DOHH2 (cell line): ENCODE measurements at regions not wholly inside any gene's neighbourhood (a gene's known extent, or its start where the extent isn't known, plus 50 kb on each side); places are given as distances from the start of the nearest gene placed in this dataset.

ENCODE experiments used
- H3F3A ChIP-seq: fragments of 200-600 bp; sonication (generic), shearing (Covaris generic); 2 replicates; pipeline ENCODE4 v1.6.0; 2016; ENCODE audit warnings: antibody characterized with exemption, mild to moderate bottlenecking; ENCODE audit not compliant: control insufficient read depth, insufficient read depth
- H3K27ac ChIP-seq: fragments of 200-600 bp; sonication (generic); 2 replicates; pipeline ENCODE4 v1.5.1; 2014; ENCODE audit warnings: low read depth, mild to moderate bottlenecking, low read length, moderate library complexity
- H3K27me3 ChIP-seq: fragments of 200-600 bp; sonication (generic); 2 replicates; pipeline ENCODE4 v1.6.1; 2014; ENCODE audit warnings: mild to moderate bottlenecking, low read length, mixed read lengths; ENCODE audit not compliant: control insufficient read depth
- H3K36me3 ChIP-seq: fragments of 200-600 bp; sonication (generic); 2 replicates; pipeline ENCODE4 v1.6.1; 2014; ENCODE audit warnings: mild to moderate bottlenecking, low read length, moderate library complexity, mixed read lengths; ENCODE audit not compliant: control insufficient read depth
- H3K4me1 ChIP-seq: fragments of 200-600 bp; sonication (generic); 2 replicates; pipeline ENCODE4 v1.6.1; 2014; ENCODE audit warnings: mild to moderate bottlenecking, low read length, mixed read lengths; ENCODE audit not compliant: control insufficient read depth
- H3K4me2 ChIP-seq: fragments of 200-600 bp; sonication (generic); 2 replicates; pipeline ENCODE4 v1.6.0; 2014; ENCODE audit warnings: mild to moderate bottlenecking, low read length, moderate library complexity
- H3K4me3 ChIP-seq: fragments of 200-600 bp; sonication (generic); 2 replicates; pipeline ENCODE4 v1.5.1; 2014; ENCODE audit warnings: mild to moderate bottlenecking, low read length, mixed read lengths
- H3K79me2 ChIP-seq: fragments of 200-600 bp; sonication (generic); 2 replicates; pipeline ENCODE4 v1.6.1; 2014; ENCODE audit warnings: mild to moderate bottlenecking, low read length, mixed read lengths; ENCODE audit not compliant: control insufficient read depth
- H3K9me2 ChIP-seq: fragments of 200-600 bp; sonication (generic); replicated peaks from 2 replicates; pipeline ENCODE4 v1.6.1; 2014; ENCODE audit warnings: mild to moderate bottlenecking, low read length, mixed read lengths; ENCODE audit not compliant: control insufficient read depth
- H3K9me3 ChIP-seq: fragments of 200-600 bp; sonication (generic); 2 replicates; pipeline ENCODE4 v1.6.1; 2014; ENCODE audit warnings: antibody characterized with exemption, low read length, mixed read lengths; ENCODE audit not compliant: control insufficient read depth, insufficient read depth
- H4K20me1 ChIP-seq: fragments of 200-600 bp; sonication (generic); 2 replicates; pipeline ENCODE4 v1.6.0; 2014; ENCODE audit warnings: low read depth, mild to moderate bottlenecking, antibody characterized with exemption, low read length, moderate library complexity; ENCODE audit not compliant: control insufficient read depth, insufficient read depth
- CTCF ChIP-seq: fragments of 200-600 bp; sonication (generic); IDR thresholded peaks from one replicate; pipeline ENCODE4 v1.5.1; 2014; ENCODE audit warnings: antibody characterized with exemption, mild to moderate bottlenecking, low read depth, low read length; ENCODE audit not compliant: poor library complexity, severe bottlenecking
- EZH2phosphoT487 ChIP-seq: fragments of 200-600 bp; sonication (generic); IDR thresholded peaks from 2 replicates; pipeline ENCODE4 v1.6.1; 2017; ENCODE audit warnings: borderline replicate concordance, mild to moderate bottlenecking, antibody characterized with exemption, low read length, moderate library complexity, mixed read lengths

GRCh38 chr15:31228011-31228484 is 98.6 kb upstream of the KLF13 start:
- H3K27ac ChIP-seq = peak overlapping the region; percentile 100
- no peak for TF ChIP-seq EZH2phosphoT487
- TF ChIP-seq CTCF = no peak
- no peaks in the 10 kb centered on the region for H3K9me2 ChIP-seq
- H3K4me1 ChIP-seq = peaks cover 96% of the 10 kb centered on the region
- H3K79me2 ChIP-seq = peaks cover 64% of the 10 kb centered on the region
- peak overlapping the region; percentile 96 for H3K4me3 ChIP-seq
- H3K9me3 ChIP-seq = peaks cover 13% of the 10 kb centered on the region; the same call in 1 of the 2 replicates
- H3K27me3 ChIP-seq = no peaks in the 10 kb centered on the region
- no peaks in the 10 kb centered on the region for H4K20me1 ChIP-seq
- H3F3A ChIP-seq = peaks cover 51% of the 10 kb centered on the region
- peaks cover 69% of the 10 kb centered on the region for H3K36me3 ChIP-seq
- peak overlapping the region; percentile 99 for H3K4me2 ChIP-seq

GRCh38 chr15:31228980-31229826 is 97.4 kb upstream of the KLF13 start:
- Histone ChIP-seq H3K27ac (peak overlapping the region; percentile 100), H3K4me3 (peak overlapping the region; percentile 96)

GRCh38 chr15:31230630-31231485 is 95.8 kb upstream of the KLF13 start:
- H3K4me1 ChIP-seq = peaks cover 96% of the 10 kb centered on the region
- peak overlapping the region; percentile 100 for H3K27ac ChIP-seq
- peaks cover 13% of the 10 kb centered on the region; the same call in 1 of the 2 replicates for H3K9me3 ChIP-seq
- H3K27me3 ChIP-seq = no peaks in the 10 kb centered on the region
- H3K36me3 ChIP-seq = peaks cover 41% of the 10 kb centered on the region
- TF ChIP-seq EZH2phosphoT487 = no peak
- no peak for TF ChIP-seq CTCF
- no peaks in the 10 kb centered on the region for H3K9me2 ChIP-seq
- H3F3A ChIP-seq = peaks cover 59% of the 10 kb centered on the region
- H3K4me3 ChIP-seq = peak overlapping the region; percentile 96
- peak overlapping the region; percentile 99 for H3K4me2 ChIP-seq
- no peaks in the 10 kb centered on the region for H4K20me1 ChIP-seq
- peaks cover 44% of the 10 kb centered on the region for H3K79me2 ChIP-seq

More at GRCh38 chr15:31228980-31229826, 97.4 kb upstream of the KLF13 start:
- Histone ChIP-seq H3K4me1 (peaks cover 96% of the 10 kb centered on the region), H3K9me3 (peaks cover 13% of the 10 kb centered on the region; the same call in 1 of the 2 replicates), H3K9me2 (no peaks in the 10 kb centered on the region), H3F3A (peaks cover 48% of the 10 kb centered on the region), H3K79me2 (peaks cover 61% of the 10 kb centered on the region), H3K36me3 (peaks cover 58% of the 10 kb centered on the region), H3K4me2 (peak overlapping the region; percentile 99), H3K27me3 (no peaks in the 10 kb centered on the region), H4K20me1 (no peaks in the 10 kb centered on the region)
- TF ChIP-seq EZH2phosphoT487 (no peak), CTCF (peak; percentile 10)
